ENCODE measurements at regions not wholly inside any gene's neighbourhood (a gene's known extent, or its start where the extent isn't known, plus 50 kb on each side); places are given as distances from the start of the nearest gene placed in this dataset.

- TF ChIP-seq ZBTB40 (IDR thresholded peaks at IDR 0.05) (no peak), ZBTB40 (CRISPR knock-in tag; IDR thresholded peaks at IDR 0.05) (no peak)
These were observed 806.5 kb upstream of the GOT2 start (continued) for GRCh38 chr16:59540621-59541020.

GRCh38 chr16:59535298-59535697 is 801.2 kb upstream of the GOT2 start:
- DNase-seq (ENCODE audit: extremely low read depth in 1 of 4, low spot score in 3 of 4) (no peak), FAIRE-seq (no peak), ATAC-seq (no peak)
- Histone ChIP-seq H3K4me1 (replicated peaks in 1 of 2; ENCODE audit: control insufficient read depth in 2 of 2, insufficient read depth in 2 of 2, low read length in 2 of 2) (no peaks in the 10 kb centered on the region), H3K9me3 (replicated peaks; ENCODE audit: control insufficient read depth, insufficient read depth, low read depth, low read length) (no peaks in the 10 kb centered on the region), H3K9ac (ENCODE audit: insufficient read depth in 1 of 2, low read depth in 2 of 2, low read length in 2 of 2) (no peak overlapping the region), H3K27ac (ENCODE audit: extremely low read depth, low read depth, low read length) (no peak overlapping the region), H3K79me2 (ENCODE audit: control insufficient read depth, insufficient read depth, low read length) (no peaks in the 10 kb centered on the region), H3K9me1 (ENCODE audit: control insufficient read depth, insufficient read depth, low read length) (no peaks in the 10 kb centered on the region), H3K27me3 (ENCODE audit: control insufficient read depth in 2 of 2, insufficient read depth in 2 of 2, low read length in 2 of 2) (no peaks in the 10 kb centered on the region), H3K4me2 (ENCODE audit: insufficient read depth, low read length) (no peak overlapping the region), H4K20me1 (replicated peaks; ENCODE audit: control insufficient read depth, insufficient read depth, low read length) (no peaks in the 10 kb centered on the region), H2AFZ (ENCODE audit: low read depth, low read length) (no peak overlapping the region), H3K4me3 (no peak overlapping the region), H3K36me3 (ENCODE audit: control insufficient read depth, insufficient read depth, low read length) (no peaks in the 10 kb centered on the region)
- in situ Hi-C loops (cut with MboI) (no loop called here), intact Hi-C loops (cut with micrococcal nuclease) (no loop called here)
- WGBS (ENCODE audit: insufficient coverage, low coverage, missing lambda C conversion rate), result 2% methylated on average over 4 of the region's 4 CpGs
- BruUV-seq (replicated peaks), result no TSS peak
- ChIA-PET POLR2A (no interaction called here), CTCF (ENCODE audit: low intra/inter-chr PET ratio) (no interaction called here)
- TF ChIP-seq CBX2 (IDR thresholded peaks at IDR 0.05; ENCODE audit: insufficient read depth, low read length, poor library complexity, severe bottlenecking) (no peak), GTF2A2 (tag; IDR thresholded peaks at IDR 0.05) (no peak), NONO (IDR thresholded peaks at IDR 0.05; ENCODE audit: low read depth in 2 of 2, low read length in 1 of 2) (no peak), KAT8 (IDR thresholded peaks at IDR 0.05; ENCODE audit: low read depth) (no peak), ARID1B (IDR thresholded peaks at IDR 0.05) (no peak), SMARCA4 (IDR thresholded peaks at IDR 0.05) (no peak), FUS (optimal IDR thresholded peaks at IDR 0.05; ENCODE audit: low read depth, low read length) (no peak), FOXJ2 (tag; IDR thresholded peaks at IDR 0.05) (no peak), CBX8 (IDR thresholded peaks at IDR 0.05; ENCODE audit: borderline replicate concordance, extremely low read depth, low read depth, low read length, poor library complexity, severe bottlenecking) (no peak), ZNF175 (CRISPR knock-in tag; IDR thresholded peaks at IDR 0.05; ENCODE audit: low read depth) (no peak)
